ENCODE measurements at regions not wholly inside any gene's neighbourhood (a gene's known extent, or its start where the extent isn't known, plus 50 kb on each side); places are given as distances from the start of the nearest gene placed in this dataset.

DNA sequence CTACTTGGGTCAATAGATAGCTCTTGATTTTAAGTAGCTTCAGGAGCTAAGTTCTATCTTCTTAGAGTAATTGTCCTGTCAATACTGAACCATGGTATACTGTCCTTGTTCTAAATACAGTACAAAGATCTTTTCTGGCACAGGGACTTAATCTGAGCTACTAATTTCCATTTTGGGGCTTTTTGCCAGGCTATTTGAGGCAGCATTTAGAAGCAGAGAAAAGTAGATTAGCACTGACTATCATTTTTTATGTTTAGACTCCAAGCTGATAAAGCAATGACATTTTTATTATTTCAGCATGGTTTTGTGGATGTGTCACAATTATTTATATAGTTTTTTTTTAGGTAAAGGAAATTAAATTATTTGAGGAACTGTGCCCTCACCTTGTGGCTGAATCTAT lies 163.2 kb downstream of the FAT3 start:
- H3T11ph ChIP-seq (ENCODE audit: low read length) = no peak overlapping the region
- no peak overlapping the region for H3K23ac ChIP-seq (ENCODE audit: insufficient read length, low read depth, low read length)
- no peaks in the 10 kb centered on the region for H3K9me3 ChIP-seq (ENCODE audit: control insufficient read depth, low read depth, low read length)
- no peaks in the 10 kb centered on the region for H3K27me3 ChIP-seq (ENCODE audit: insufficient read depth, low read length)
- no peak for DNase-seq
- H2BK12ac ChIP-seq (ENCODE audit: insufficient read length, low read depth, low read length) = no peak overlapping the region
- H2BK20ac ChIP-seq (ENCODE audit: low read depth, low read length, poor library complexity, severe bottlenecking) = no peak overlapping the region
- H3K14ac ChIP-seq (ENCODE audit: insufficient read depth, low read length) = no peak overlapping the region
- H2AK5ac ChIP-seq (ENCODE audit: insufficient read length, low read length) = no peak overlapping the region
- H2BK5ac ChIP-seq (ENCODE audit: insufficient read length, low read length) = no peak overlapping the region
- H3K4me3 Mint-ChIP-seq = no peak overlapping the region
- H3K36me3 Mint-ChIP-seq (ENCODE audit: insufficient read depth in 1 of 3, low read depth in 3 of 3) = no peaks in the 10 kb centered on the region
- no peak overlapping the region for H3K18ac ChIP-seq (ENCODE audit: insufficient read length, low read depth, low read length)
- H3K23me2 ChIP-seq (ENCODE audit: insufficient read length, low read depth, low read length, poor library complexity, severe bottlenecking) = no peaks in the 10 kb centered on the region
- no peak overlapping the region for H3K4ac ChIP-seq (ENCODE audit: low read depth, low read length)
- no peak overlapping the region for H3K56ac ChIP-seq (ENCODE audit: insufficient read length, low read depth, low read length)
- H4K91ac ChIP-seq (ENCODE audit: insufficient read length, low read depth, low read length) = no peak overlapping the region
- no peak overlapping the region for H3K27ac Mint-ChIP-seq
- no peak overlapping the region for H3K27ac ChIP-seq (ENCODE audit: insufficient read length, low read depth, low read length)
- H2BK120ac ChIP-seq (ENCODE audit: low read depth, low read length, poor library complexity, severe bottlenecking) = no peak overlapping the region
- no peak overlapping the region for H2BK15ac ChIP-seq (ENCODE audit: low read depth, low read length)
- no peak overlapping the region for H3K9ac ChIP-seq (ENCODE audit: extremely low read depth, insufficient read length, low read length)
- no peaks in the 10 kb centered on the region for H3K27me3 Mint-ChIP-seq (ENCODE audit: low read depth)
- no peak overlapping the region for H4K8ac ChIP-seq (replicated peaks; ENCODE audit: insufficient read length, low read depth, low read length)
- no peaks in the 10 kb centered on the region for H3K9me3 Mint-ChIP-seq
- peaks cover 26 to 33% of the 10 kb centered on the region in 2 experiments for H3K4me1 Mint-ChIP-seq
- no peak overlapping the region for H2AFZ ChIP-seq (ENCODE audit: low read length)
- H3K79me1 ChIP-seq (ENCODE audit: insufficient read depth, low read depth, low read length, poor library complexity, severe bottlenecking) = no peaks in the 10 kb centered on the region
- no peak overlapping the region for H3K4me2 ChIP-seq (ENCODE audit: insufficient read depth, insufficient read length, low read length)
- TF ChIP-seq, protein P1, sequence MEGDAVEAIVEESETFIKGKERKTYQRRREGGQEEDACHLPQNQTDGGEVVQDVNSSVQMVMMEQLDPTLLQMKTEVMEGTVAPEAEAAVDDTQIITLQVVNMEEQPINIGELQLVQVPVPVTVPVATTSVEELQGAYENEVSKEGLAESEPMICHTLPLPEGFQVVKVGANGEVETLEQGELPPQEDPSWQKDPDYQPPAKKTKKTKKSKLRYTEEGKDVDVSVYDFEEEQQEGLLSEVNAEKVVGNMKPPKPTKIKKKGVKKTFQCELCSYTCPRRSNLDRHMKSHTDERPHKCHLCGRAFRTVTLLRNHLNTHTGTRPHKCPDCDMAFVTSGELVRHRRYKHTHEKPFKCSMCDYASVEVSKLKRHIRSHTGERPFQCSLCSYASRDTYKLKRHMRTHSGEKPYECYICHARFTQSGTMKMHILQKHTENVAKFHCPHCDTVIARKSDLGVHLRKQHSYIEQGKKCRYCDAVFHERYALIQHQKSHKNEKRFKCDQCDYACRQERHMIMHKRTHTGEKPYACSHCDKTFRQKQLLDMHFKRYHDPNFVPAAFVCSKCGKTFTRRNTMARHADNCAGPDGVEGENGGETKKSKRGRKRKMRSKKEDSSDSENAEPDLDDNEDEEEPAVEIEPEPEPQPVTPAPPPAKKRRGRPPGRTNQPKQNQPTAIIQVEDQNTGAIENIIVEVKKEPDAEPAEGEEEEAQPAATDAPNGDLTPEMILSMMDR (conservative IDR thresholded peaks at IDR 0.05) = no peak
- peaks cover 15% of the 10 kb centered on the region; the same call in 1 of the 2 replicates for H3K79me2 ChIP-seq (ENCODE audit: insufficient read depth, low read length)
- H4K5ac ChIP-seq (ENCODE audit: insufficient read length, low read depth, low read length) = no peak overlapping the region
- no peaks in the 10 kb centered on the region for H4K20me1 ChIP-seq (ENCODE audit: control insufficient read depth, insufficient read depth, insufficient read length)
- 0 out of 2 replicates have a peak, but pooled peaks cover 5% of the 10 kb centered on the region for H3K4me1 ChIP-seq (ENCODE audit: insufficient read depth, low read length)
